Hypothalamus (tissue), 51 donors: ENCODE measurements at regions not wholly inside any gene's neighbourhood (a gene's known extent, or its start where the extent isn't known, plus 50 kb on each side); places are given as distances from the start of the nearest gene placed in this dataset.
"Not testable (repeated sequence)": the region's sequence is repeated elsewhere in the genome, so short reads cannot be mapped to it uniquely, and the experiment has no call there.

Experiments used
- DNase-seq, 51 donors: peaks; one replicate each; lab custom pipeline; 2025; lab: John Stamatoyannopoulos, UW

DNA sequence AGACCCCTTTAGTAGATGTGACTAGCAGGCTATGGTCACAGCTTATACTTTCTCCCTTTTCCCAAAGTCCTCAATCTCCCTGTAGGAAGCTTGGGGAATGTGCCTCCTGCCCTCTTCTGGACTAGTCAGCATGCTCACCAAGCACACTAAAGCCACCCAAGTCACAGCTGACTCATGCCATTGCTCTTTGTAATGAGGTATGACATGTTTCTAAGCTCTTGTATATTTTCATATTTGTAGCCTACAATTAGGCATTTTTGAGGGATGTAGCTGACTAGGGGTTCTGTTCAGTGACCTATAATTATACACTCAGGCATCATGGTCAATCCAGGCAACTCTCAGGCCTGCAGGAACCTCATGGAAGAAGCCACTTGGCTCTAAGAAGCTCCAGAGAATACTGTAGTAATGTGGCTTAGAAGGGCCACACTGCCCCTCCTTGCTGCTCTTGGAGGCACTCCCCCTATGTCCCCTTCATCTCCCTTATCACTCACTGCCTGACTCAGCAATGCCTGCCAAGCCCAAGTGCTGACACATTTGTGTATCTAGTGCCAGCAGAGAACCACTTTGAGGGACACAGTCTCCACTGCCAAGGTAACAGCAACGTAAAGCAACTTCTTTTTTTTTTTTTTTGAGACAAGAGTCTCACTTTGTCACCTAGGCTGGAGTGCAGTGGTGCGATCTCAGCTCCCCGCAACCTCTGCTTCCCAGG lies 86.2 kb downstream of the RPL27A start:
- DNase-seq: peak in 1 of 51 donors; percentile 22

DNA sequence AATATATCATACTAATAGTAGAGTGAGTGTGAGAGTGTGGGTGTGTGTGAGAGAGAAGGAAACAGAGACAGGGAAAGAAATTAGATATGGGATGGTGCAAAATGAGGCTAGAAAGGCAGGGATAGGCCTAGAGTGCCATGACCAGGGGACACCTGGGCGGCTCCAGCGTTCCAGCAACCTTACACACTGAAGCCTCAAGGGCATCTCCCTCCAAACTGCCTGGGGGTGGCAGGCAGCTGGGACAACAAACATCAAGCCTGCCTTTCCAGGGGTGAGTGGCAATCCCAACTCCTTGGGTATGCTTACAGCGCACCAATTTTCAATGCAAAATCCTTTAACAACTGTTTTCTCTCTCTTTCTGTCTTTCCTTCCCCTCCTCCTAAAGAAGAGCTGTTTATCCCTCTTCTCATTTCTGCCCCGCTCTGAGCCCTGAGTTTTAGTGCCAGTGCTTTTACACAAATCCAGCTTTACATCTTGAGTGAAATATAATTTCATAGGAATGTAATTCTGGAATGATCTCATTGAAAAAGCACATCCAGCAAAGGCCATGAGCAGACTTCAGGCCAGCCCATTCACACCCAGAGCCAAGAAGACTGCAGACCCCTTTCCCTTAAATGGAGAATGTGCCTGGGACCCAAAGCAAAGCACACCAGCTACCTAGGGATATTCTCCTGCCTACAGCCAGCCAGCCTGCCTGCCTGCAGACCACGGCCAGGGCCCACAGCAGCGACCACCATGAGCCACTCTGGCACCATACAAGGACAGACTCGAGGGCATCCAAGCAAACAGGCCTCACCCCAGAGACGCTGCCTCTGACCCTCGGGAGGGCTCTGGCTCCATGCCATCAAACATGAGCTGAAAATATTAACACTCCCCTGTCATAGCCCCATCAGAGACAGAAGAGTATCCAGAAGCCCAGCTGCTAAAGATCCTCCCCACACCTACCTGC lies 90.3 kb downstream of the RPL27A start:
- no peak for DNase-seq

DNA sequence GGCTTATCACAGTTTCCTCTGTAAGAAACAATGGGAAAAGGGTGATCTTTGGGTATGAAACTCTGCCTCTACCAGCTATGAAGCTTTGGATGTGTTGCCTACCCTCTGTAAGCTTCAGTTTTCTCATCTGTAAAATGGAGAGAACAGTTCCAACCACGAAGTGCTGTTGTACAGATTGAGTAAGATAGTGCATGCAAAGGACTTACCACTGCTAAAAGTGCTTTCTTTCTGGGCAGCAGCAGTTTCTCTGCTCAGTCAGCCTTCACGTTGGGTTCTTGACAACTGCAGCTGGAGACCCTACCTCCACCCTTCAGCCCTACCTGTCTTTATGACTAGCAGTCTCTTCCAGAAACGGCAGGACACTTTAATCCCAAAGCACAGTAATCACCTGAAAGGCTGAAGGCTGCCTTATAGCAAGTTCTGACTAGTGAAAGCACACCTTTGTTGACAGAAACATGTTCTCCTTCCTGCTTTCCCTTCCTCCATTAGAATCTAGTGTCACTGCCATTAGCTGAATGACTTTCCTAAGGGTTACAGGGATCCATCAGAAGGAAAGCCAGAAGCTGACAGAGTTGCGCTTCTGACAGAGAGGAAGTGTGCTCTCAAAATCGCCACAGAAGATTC lies 91.4 kb downstream of the RPL27A start:
- no peak for DNase-seq

DNA sequence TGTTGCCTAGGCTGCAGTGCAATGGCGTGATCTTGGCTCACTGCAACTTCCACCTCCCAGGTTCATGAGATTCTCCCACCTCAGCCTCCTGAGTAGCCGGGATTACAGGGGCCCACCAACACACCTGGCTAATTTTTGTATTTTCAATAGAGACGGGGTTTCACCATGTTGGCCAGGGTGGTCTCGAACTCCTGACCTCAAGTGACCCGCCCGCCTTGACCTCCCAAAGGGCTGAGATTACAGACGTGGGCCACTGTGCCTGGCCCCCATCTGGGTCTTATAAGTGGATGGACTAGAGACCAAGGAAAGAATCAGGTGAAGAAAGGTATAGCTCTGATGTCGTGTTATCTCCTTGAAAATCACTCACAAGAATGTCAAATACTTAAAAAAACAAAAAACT lies 92.3 kb downstream of the RPL27A start:
- not testable (repeated sequence) for DNase-seq

DNA sequence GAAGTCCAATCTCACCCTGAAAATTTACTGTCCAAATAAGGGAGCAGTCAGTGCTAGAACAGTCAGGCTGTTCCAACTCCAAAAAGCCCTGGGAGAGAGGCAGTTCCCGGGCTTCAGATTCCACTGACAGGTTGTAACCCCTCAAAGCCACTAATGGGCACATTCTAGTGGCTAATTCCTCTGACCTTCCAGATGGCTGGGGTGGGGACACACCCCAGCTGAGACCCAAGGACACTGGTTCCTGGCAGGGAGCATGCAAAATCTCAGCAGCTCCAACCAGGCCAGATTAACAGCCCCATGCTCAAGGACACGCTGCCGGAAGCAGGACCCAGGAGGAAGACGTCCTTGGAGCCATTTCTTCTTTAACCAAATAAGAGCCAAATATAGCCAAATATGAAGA lies 92.7 kb downstream of the RPL27A start:
- DNase-seq: no peak

- DNase-seq: no peak
Observed at GRCh38 chr11:8775734-8776133, 93.1 kb downstream of the RPL27A start.

DNA sequence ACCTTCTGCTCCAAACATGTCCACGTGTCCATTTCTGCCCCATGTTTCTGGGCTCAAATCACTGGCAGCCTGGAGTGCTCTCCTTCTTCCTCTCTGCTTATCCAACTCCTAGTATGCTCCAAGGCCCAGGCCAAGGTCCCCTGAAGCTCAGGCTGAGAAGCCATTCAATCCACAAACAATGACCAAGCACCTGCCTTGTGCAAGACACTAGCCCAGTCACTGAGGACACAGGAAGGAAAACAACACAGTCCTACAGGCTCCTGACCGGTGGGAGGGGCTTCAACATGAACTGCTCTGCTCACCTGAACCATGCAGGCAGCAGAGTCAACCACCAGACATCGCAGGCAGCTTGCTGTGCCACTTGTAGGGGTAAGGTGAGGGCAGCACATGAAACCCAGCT lies 93.6 kb downstream of the RPL27A start:
- DNase-seq: no peak

DNA sequence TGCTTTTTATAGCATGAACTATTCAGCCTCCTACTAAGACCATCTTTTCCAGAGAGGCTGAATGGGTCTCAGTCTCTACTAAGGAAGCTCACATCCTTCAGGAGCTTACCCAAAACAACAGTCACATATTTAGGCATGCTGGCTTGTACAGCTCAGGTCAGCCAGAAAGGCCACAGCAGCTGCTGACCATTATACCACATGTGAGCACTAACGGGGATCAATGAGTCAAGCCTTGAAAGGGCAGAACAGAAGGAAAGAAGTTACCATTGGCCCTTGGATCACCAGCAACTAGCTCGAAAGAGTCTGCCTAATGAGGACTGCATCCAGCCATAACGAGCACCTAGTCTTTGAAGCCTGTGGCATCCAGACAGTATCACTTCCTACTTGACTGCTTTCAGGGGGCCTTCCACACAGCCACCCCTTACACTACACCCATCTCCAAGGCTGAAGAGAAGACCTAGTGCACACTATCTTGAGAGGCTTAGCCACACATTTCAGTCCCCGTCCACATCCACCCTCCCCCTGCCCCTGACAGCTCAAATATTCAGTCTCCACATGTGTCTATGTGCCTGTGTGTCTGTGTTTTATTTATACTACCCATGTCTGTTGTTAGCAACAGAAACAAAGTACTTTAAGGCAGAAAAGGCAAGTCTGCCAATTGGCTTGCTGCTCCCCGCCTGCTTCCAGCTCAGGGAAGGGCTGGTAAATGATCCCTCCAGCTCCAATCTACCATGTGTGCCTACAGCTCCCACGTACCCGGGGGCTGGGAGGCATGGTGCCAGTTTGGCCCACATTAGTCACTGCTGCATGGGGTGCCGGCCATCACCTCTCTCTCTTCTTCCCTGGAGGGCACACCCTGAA lies 95.5 kb downstream of the RPL27A start:
- peak in 3 of 51 donors; percentile 8 to 40 (median 14) for DNase-seq

GRCh38 chr11:8779107-8779506 lies 96.5 kb downstream of the RPL27A start:
- no peak for DNase-seq

DNA sequence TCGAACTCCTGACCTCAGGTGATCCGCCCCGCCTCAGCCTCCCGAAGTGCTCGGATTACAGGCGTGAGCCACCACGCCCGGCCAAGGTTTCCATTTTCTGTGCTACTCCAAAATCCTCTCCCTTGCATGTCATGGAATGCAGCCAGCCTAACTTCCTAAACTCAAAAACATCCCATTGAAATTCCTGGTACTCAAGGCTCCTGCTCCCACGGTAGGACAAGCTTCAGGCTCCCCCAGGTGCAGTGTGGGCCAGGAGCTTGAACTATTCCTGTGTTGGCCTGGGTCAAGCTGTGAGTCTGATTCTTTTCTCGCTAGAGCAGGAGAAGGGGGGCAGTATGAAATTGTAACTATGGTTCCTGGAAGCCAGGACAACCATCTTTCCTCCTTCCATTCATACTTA lies 97.1 kb downstream of the RPL27A start:
- DNase-seq: no peak

DNA sequence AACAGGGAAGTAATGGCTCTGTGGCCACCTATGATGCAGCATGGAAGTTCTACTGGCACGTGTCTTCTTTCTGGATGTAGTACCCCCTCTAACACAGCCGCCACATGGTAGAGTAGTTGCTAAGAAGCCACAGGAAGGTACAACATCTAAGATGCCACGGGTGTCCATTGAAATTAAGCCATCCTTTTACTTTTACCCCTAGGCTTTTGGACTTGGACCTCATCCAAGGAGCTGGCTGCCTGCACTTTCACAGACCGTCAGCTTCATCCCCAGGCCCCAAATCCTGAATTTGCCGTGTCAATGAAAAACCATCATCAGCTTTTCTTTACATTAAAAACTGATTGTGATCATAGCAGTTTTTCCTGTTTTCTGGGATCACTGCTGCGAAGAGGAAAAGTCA lies 102.4 kb downstream of the RPL27A start:
- no peak for DNase-seq

DNA sequence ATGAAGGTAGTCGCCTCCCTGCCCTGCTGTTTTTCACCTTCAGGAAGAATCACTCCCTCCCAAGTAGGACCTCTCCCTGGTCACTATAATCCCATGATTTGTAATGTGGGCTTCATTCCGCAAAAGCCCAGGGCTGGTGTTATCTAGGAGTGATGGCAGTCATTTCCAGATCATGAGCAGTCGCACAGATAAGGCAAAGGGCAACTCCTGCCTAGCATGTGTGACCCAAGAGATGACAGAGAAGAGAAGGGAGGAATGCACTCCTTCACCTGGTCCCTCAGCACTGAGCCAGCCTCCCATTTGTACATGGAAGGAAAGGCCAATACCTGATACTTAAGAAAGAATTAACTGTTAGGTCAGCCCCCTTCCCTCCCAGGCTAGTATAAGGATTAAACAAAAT lies 102.9 kb downstream of the RPL27A start:
- no peak for DNase-seq

DNA sequence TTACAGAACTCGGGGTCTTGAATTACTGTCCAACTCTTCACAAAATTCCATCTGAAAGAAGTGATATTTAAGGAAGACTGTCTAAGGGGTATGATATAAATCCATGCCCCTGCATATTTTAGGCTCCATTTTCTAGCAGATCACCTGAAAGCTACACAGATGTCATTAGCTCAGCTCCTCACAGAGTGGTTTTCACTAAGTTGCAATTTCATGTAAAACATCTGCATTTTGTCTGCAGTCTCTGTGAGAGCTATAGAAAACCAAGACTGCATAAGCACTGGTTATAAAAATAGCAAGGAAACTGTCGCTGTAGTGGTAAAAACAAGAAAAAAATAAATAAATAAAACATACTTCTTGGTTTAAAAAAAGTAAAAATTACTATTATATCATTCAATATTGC lies 103.4 kb downstream of the RPL27A start:
- DNase-seq: no peak

DNA sequence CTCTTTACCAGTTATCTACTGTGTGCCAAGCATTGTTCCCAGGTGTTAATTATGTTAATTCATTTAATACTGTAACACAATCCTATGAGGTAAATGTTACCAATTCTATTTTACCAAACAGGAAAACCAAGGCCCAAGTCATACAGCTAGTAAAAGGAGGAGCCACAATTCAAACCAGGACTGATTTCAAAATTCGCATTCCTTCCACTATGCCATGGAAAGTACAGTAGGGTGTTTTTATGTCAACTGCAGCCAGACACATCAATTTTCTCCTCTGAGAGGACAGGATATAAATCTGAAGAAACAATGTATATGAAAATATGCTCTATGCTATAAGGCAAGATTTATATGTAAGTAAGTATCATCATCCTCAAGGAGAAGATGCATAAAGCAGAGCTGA lies 104.3 kb downstream of the RPL27A start:
- no peak for DNase-seq

DNA sequence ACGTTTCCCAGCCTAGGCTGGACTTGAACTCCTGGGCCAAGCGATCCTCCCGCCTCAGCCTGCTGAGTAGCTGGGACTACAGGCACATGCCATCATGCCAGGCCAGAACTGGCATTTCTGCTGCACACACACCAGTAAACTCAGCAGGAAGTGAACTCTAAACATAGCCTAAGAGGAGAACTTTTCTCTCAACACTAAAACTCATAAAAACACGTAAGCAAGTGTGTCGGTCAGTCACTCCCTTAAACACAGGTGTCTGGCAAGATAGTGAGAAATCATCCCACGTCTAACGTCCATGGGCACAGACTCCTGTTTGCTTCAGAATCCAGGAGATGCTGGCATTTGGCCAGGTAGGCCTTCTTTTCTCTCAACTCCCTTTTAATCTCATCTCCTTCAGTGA lies 104.8 kb downstream of the RPL27A start:
- DNase-seq: no peak

DNA sequence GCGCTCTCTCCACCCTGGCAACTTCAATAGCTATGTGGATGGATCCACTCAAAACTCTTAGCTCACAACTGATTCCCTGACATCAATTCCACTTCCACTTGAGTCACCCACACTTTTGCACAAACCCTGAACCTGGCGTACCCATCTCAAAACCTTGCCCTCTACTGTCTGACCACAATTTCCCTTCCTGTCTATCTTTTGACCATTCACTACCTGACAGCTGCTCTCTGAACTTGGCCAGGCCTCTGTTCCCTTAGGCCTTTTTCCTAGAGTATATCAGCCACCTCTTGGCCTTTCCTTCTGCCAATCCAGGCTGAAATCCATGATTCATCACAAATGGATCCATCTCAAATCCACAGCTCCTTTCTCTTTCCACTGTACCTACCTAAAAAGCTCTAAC lies 106.0 kb downstream of the RPL27A start:
- DNase-seq: no peak

DNA sequence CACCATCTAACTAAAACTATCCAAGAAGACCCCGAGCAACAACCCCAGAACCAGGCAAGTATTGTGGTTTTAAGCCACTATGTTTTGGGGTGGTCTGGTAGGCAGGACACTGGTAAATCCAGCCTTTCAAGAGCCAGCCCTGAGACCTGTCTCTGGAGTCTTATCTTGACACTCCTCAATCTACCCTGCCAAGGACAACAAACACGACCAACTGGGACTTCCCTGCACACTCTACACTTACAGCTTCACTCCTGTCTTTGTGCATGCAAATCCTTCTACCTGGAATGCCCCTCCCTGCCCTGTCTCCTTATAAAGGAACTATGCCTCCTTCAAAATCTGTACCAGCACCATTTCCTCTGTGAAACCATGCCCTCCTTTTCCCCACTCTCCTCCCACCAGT lies 107.3 kb downstream of the RPL27A start:
- DNase-seq: no peak

DNA sequence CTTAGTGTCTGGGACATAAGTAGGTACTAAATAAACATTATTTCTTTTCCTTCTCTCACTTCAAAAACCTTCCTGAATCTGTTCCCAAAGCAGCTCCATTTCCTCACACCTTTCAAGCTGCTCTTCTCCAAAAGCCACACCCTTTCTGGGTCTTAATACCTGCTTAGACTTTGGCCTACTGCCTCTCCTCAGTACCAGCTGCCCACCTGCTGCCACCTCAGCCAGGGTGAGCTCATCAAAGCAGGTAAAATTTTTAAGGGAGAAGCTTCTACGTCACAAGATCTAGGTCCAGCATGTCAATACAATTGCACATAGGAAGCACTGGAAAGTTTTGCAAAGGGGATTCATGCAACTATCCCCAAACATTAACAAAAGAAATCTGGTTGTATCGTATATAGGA lies 108.4 kb downstream of the RPL27A start:
- DNase-seq: no peak

- DNase-seq: no peak
Observed at GRCh38 chr11:8792710-8793109, 110.1 kb downstream of the RPL27A start.

DNA sequence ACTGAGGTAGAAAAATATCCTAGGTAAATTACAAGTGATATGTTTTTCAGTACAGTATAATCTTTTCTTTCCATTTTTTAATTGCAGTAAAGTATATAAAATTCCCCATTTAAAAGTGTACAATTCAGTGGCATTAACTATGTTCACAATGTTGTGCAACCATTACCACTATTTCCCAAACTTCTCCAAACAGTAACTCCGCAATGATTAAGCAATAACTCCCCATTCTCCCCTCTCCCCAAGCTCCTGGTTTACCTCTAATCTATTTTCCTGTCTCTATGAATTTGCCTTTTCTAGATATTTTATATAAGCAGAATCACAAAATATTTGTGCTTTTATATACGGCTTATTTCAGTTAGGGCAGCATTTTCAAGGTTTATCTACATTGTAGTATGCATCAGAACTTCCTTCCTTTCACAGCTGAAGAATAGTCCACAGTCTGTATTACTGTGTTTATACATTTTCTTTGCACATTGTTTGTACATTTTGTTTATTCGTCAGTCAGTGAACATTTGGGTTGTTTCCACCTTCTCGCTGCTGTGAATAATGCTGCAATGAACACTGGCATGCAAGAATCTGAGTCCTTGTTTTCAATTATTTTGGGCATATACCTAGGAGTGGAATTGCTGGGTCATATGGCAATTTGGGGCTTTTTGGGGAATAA lies 110.7 kb downstream of the RPL27A start:
- no peak for DNase-seq
